ENCODE measurements at regions not wholly inside any gene's neighbourhood (a gene's known extent, or its start where the extent isn't known, plus 50 kb on each side); places are given as distances from the start of the nearest gene placed in this dataset.

DNA sequence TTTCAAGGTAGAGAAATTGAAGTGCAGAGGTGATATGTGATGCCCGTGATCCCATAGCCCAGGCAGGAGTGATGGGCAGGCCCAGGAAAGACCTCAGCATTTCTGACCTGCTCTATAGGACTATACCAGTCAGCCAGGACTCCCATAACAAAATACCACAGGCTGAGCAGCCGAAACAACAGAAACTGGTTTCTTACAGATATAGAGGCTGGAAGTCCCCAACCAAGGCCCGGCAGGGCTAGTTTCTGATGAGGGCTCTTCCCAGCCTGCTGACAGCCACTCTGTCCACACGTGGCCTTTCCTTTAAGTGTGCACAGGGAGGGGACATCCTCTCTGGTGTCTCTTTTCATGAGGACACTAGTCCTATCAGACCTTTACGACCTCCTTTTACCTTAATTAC lies 104.2 kb upstream of the AGAP1 start:
- H2BK12ac ChIP-seq (ENCODE audit: low read depth, low read length) = no peak overlapping the region
- no peak overlapping the region for H4K5ac ChIP-seq (ENCODE audit: insufficient read length, low read depth, low read length)
- H3K79me1 ChIP-seq (ENCODE audit: low read depth, low read length) = no peaks in the 10 kb centered on the region
- H2BK120ac ChIP-seq (replicated peaks; ENCODE audit: low read depth, low read length) = no peak overlapping the region
- H4K8ac ChIP-seq (ENCODE audit: extremely low read depth, insufficient read depth, low read length) = no peak overlapping the region
- no peak overlapping the region for H2AK5ac ChIP-seq (ENCODE audit: low read depth, low read length)
- no peak overlapping the region for H2BK20ac ChIP-seq (ENCODE audit: low read length)
- H3K4me2 ChIP-seq (ENCODE audit: insufficient read depth in 1 of 2, low read depth in 2 of 2, low read length in 2 of 2) = no peak overlapping the region
- H3K79me2 ChIP-seq (ENCODE audit: control insufficient read depth in 1 of 2, insufficient read depth in 2 of 2, low read length in 2 of 2) = no peaks in the 10 kb centered on the region
- H3K4ac ChIP-seq (replicated peaks; ENCODE audit: insufficient read length, low read depth, low read length) = no peak overlapping the region
- H3K18ac ChIP-seq (ENCODE audit: extremely low read depth, low read length) = no peak overlapping the region
- ChIA-PET CTCF (ENCODE audit: partially characterized antibody) (no interaction called here), POLR2A (ENCODE audit: partially characterized antibody) (no interaction called here)
- no peak overlapping the region for H2AFZ ChIP-seq (ENCODE audit: low read length)
- no peak overlapping the region for H3K23ac ChIP-seq (ENCODE audit: insufficient read length)
- no peak overlapping the region for H3K56ac ChIP-seq (replicated peaks; ENCODE audit: insufficient read length, low read depth, low read length)
- no peak overlapping the region for H3K14ac ChIP-seq (ENCODE audit: insufficient read length)
- H3K9me3 ChIP-seq (ENCODE audit: insufficient read depth in 2 of 2, low read depth in 1 of 2, low read length in 1 of 2) = no peaks in the 10 kb centered on the region
- FAIRE-seq = no peak
- H4K20me1 ChIP-seq (replicated peaks in 1 of 2; ENCODE audit: control insufficient read depth in 1 of 2, insufficient read depth in 2 of 2, low read length in 2 of 2) = no peaks in the 10 kb centered on the region
- no peaks in the 10 kb centered on the region for H3K23me2 ChIP-seq (ENCODE audit: low read depth, low read length)
- no peak for DNase-seq (ENCODE audit: low read depth in 1 of 2, low spot score in 2 of 2)
- TF ChIP-seq TAF7 (optimal IDR thresholded peaks at IDR 0.05; ENCODE audit: borderline replicate concordance, low read depth, low read length) (no peak), EZH2 (IDR thresholded peaks at IDR 0.05; ENCODE audit: low read depth, low read length, severe bottlenecking) (no peak), TBP (IDR thresholded peaks at IDR 0.05; ENCODE audit: low read depth, low read length) (no peak), KDM5A (IDR thresholded peaks at IDR 0.05; ENCODE audit: low read length) (no peak), YY1 (IDR thresholded peaks at IDR 0.05; ENCODE audit: low read depth, low read length) (no peak), GTF2F1 (IDR thresholded peaks at IDR 0.05; ENCODE audit: borderline replicate concordance, low read depth, low read length) (no peak), BACH1 (IDR thresholded peaks at IDR 0.05; ENCODE audit: low read length) (no peak), NANOG (IDR thresholded peaks at IDR 0.05; ENCODE audit: insufficient read depth, low read depth, low read length, poor library complexity, severe bottlenecking) (no peak), SRF (IDR thresholded peaks at IDR 0.05; ENCODE audit: low read depth, low read length) (no peak)
- TF ChIP-seq, protein P1, sequence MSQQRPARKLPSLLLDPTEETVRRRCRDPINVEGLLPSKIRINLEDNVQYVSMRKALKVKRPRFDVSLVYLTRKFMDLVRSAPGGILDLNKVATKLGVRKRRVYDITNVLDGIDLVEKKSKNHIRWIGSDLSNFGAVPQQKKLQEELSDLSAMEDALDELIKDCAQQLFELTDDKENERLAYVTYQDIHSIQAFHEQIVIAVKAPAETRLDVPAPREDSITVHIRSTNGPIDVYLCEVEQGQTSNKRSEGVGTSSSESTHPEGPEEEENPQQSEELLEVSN (IDR thresholded peaks at IDR 0.05) = no peak
- 92% methylated on average over 5 of the region's 5 CpGs; no CpG with 5 or more reads in 1 of the 2 experiments for WGBS, 2 experiments (ENCODE audit: extremely low coverage in 1 of 2, insufficient coverage in 1 of 2, insufficient read length in 1 of 2, insufficient replicate concordance in 2 of 2, low coverage in 1 of 2, low lambda C conversion rate in 2 of 2, missing lambda C conversion rate in 1 of 2)
- H3K4me1 ChIP-seq (replicated peaks in 1 of 4; ENCODE audit: control insufficient read depth in 3 of 4, insufficient read depth in 4 of 4, low read length in 3 of 4) = peaks cover 0 to 7% (median 5%) of the 10 kb centered on the region in 4 experiments; a peak in 5 of 7 replicates
- no peaks in the 10 kb centered on the region for H3K36me3 ChIP-seq (ENCODE audit: control insufficient read depth in 2 of 4, insufficient read depth in 4 of 4, low read length in 3 of 4)
- H2BK5ac ChIP-seq (ENCODE audit: low read depth, low read length) = no peak overlapping the region
- H3K4me3 ChIP-seq (ENCODE audit: extremely low read depth in 1 of 4, insufficient read depth in 2 of 4, low read depth in 3 of 4, low read length in 4 of 4) = no peak overlapping the region
- no peak overlapping the region for H3K27ac ChIP-seq (ENCODE audit: low read depth, low read length)
- H3K27me3 ChIP-seq (replicated peaks in 1 of 4; ENCODE audit: control insufficient read depth in 3 of 4, extremely low read depth in 1 of 4, insufficient read depth in 3 of 4, low read length in 3 of 4) = no peaks in the 10 kb centered on the region
- 0 out of 2 replicates have a peak overlapping the region, but pooled peaks have one; percentile 6 for H2BK15ac ChIP-seq (ENCODE audit: low read length)
- H3K9ac ChIP-seq (replicated peaks in 1 of 4; ENCODE audit: extremely low read depth in 1 of 4, low read depth in 3 of 4, low read length in 3 of 4) = no peak overlapping the region
- no peak overlapping the region for H4K91ac ChIP-seq (replicated peaks; ENCODE audit: insufficient read length, low read length)
